ELR (cell line): ENCODE measurements at regions not wholly inside any gene's neighbourhood (a gene's known extent, or its start where the extent isn't known, plus 50 kb on each side); places are given as distances from the start of the nearest gene placed in this dataset.
"Not testable (repeated sequence)": the region's sequence is repeated elsewhere in the genome, so short reads cannot be mapped to it uniquely, and the experiment has no call there.

Experiments used
- DNase-seq: peaks from one replicate; pipeline ENCODE4 v3.0.0-alpha.2; 2015; ENCODE audit warnings: low read depth

- DNase-seq, result no peak
These were observed 90.0 kb upstream of the NFASC start for GRCh38 chr1:204780630-204781029.

GRCh38 chr1:204782118-204782700, 88.5 kb upstream of the NFASC start:
- DNase-seq, result peak; percentile 42

GRCh38 chr1:204785023-204785422, 85.6 kb upstream of the NFASC start:
- DNase-seq, result not testable (repeated sequence)

GRCh38 chr1:204788470-204788869, 82.2 kb upstream of the NFASC start:
- DNase-seq, result no peak

- peak; percentile 58 for DNase-seq
These were observed 79.0 kb upstream of the NFASC start for GRCh38 chr1:204791453-204792353.

- DNase-seq, result no peak
These were observed 78.3 kb upstream of the NFASC start for GRCh38 chr1:204792354-204792692.

- no peak for DNase-seq
These were observed 77.3 kb upstream of the NFASC start for GRCh38 chr1:204793259-204793914.

- not testable (repeated sequence) for DNase-seq
These were observed 73.8 kb upstream of the NFASC start for GRCh38 chr1:204796886-204797285.

GRCh38 chr1:204797401-204797800, 73.3 kb upstream of the NFASC start:
- DNase-seq, result no peak

- no peak for DNase-seq
These were observed 71.0 kb upstream of the NFASC start for GRCh38 chr1:204799630-204800029.

GRCh38 chr1:204801211-204801610, 69.5 kb upstream of the NFASC start:
- no peak for DNase-seq

GRCh38 chr1:204802401-204803175, 68.1 kb upstream of the NFASC start:
- DNase-seq, result no peak

GRCh38 chr1:204803607-204804006, 67.1 kb upstream of the NFASC start:
- DNase-seq, result no peak

GRCh38 chr1:204806943-204807687, 63.5 kb upstream of the NFASC start:
- peak; percentile 82 for DNase-seq

GRCh38 chr1:204809488-204809887, 61.2 kb upstream of the NFASC start:
- no peak for DNase-seq

GRCh38 chr1:204812842-204813241, 57.8 kb upstream of the NFASC start:
- DNase-seq, result no peak

- DNase-seq, result no peak
These were observed 57.1 kb upstream of the NFASC start for GRCh38 chr1:204813522-204813921.

GRCh38 chr1:204814166-204814884, 56.3 kb upstream of the NFASC start:
- DNase-seq, result no peak

- no peak for DNase-seq
These were observed 53.3 kb upstream of the NFASC start for GRCh38 chr1:204817341-204817740.

GRCh38 chr1:204818998-204819397, 51.7 kb upstream of the NFASC start:
- no peak for DNase-seq

GRCh38 chr1:204819495-204819894, 51.2 kb upstream of the NFASC start:
- DNase-seq, result no peak
